ENCODE measurements at regions not wholly inside any gene's neighbourhood (a gene's known extent, or its start where the extent isn't known, plus 50 kb on each side); places are given as distances from the start of the nearest gene placed in this dataset.

DNA sequence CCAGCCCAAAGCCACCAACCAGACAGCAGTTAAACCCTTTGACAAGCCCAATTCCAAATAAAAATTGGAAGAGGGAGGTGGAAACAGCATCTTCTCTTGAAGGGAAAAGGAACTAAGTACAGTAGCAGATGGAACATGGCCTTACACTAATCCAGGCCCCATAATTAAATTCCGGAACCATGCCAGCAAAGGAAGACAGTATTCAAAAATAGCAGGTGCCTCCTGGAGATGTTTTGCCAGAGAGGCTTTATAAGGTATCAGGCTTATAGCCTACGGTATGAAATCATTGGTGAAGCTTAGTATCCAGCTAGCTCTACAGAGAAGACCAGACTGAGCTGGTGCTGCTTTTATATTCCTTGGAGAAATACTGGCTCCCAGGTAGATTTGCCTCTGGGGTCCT, 344.1 kb upstream of the API5 start:
- Histone ChIP-seq H4K20me1 (replicated peaks; ENCODE audit: control insufficient read depth, extremely low read depth, insufficient read depth, low read length) (no peaks in the 10 kb centered on the region), H3K4me2 (ENCODE audit: insufficient read depth, low read length) (no peak overlapping the region), H3K27me3 (ENCODE audit: control insufficient read depth in 2 of 2, insufficient read depth in 2 of 2, low read length in 2 of 2) (no peaks in the 10 kb centered on the region), H2AFZ (ENCODE audit: low read depth, low read length) (no peak overlapping the region), H3K27ac (ENCODE audit: insufficient read depth, low read depth, low read length) (no peak overlapping the region), H3K9me1 (replicated peaks; ENCODE audit: control insufficient read depth, extremely low read depth, insufficient read depth, low read length) (no peaks in the 10 kb centered on the region), H3K9me3 (replicated peaks; ENCODE audit: control insufficient read depth, insufficient read depth, low read length) (no peaks in the 10 kb centered on the region), H3K36me3 (ENCODE audit: control insufficient read depth in 2 of 2, extremely low read depth in 1 of 2, insufficient read depth in 2 of 2, low read length in 2 of 2) (no peaks in the 10 kb centered on the region), H3K9ac (replicated peaks; ENCODE audit: extremely low read depth, insufficient read depth, low read length) (no peak overlapping the region), H3K4me1 (ENCODE audit: control insufficient read depth, extremely low read depth, insufficient read depth, low read length) (no peaks in the 10 kb centered on the region), H3K79me2 (ENCODE audit: control insufficient read depth, insufficient read depth, low read length) (no peaks in the 10 kb centered on the region), H3K4me3 (replicated peaks in 1 of 3; ENCODE audit: insufficient read depth in 1 of 3, low read depth in 1 of 3, low read length in 3 of 3) (no peak overlapping the region)
- dilution Hi-C loops (cut with MboI; ENCODE audit: extremely low pct_ligation_motif_present, low sequenced_read_pairs) (no loop called here), intact Hi-C loops (cut with micrococcal nuclease) (no loop called here)
- DNase-seq (ENCODE audit: low read depth, low spot score) = no peak
- no TSS peak for BruUV-seq (replicated peaks)
- POLR2A ChIA-PET = no interaction called here
- TF ChIP-seq JUN (IDR thresholded peaks at IDR 0.05; ENCODE audit: borderline replicate concordance, insufficient read depth, insufficient read length, low read depth) (no peak), FOS (IDR thresholded peaks at IDR 0.05; ENCODE audit: borderline replicate concordance, insufficient read depth, low read length) (no peak), POLR2AphosphoS5 (IDR thresholded peaks at IDR 0.05; ENCODE audit: insufficient read depth, low read depth, low read length) (no peak), MYC (IDR thresholded peaks at IDR 0.05; ENCODE audit: low read depth, low read length) (no peak), MAX (IDR thresholded peaks at IDR 0.05; ENCODE audit: insufficient read depth, insufficient read length) (no peak), CTCF (IDR thresholded peaks at IDR 0.05; ENCODE audit: extremely low read depth in 1 of 2, insufficient read depth in 1 of 2, low read depth in 1 of 2, low read length in 2 of 2) (no peak), EZH2 (IDR thresholded peaks at IDR 0.05; ENCODE audit: borderline replicate concordance, low read depth, low read length, severe bottlenecking) (no peak), POLR2A (IDR thresholded peaks at IDR 0.05; ENCODE audit: low read depth, low read length) (no peak), GATA2 (IDR thresholded peaks at IDR 0.05; ENCODE audit: insufficient read depth, insufficient read length, low read depth, low read length) (no peak)
- CTCF ChIA-PET = no interaction called here
- FAIRE-seq = no peak

Data from endothelial cell of umbilical vein (primary cell).